GM12875 (cell line): ENCODE measurements at regions not wholly inside any gene's neighbourhood (a gene's known extent, or its start where the extent isn't known, plus 50 kb on each side); places are given as distances from the start of the nearest gene placed in this dataset.

Experiments
- H3K4me3 ChIP-seq: one replicate; pipeline ENCODE4 v1.5.1; 2011; ENCODE audit warnings: low read depth, low read length, control low read depth
- CTCF ChIP-seq: IDR thresholded peaks from 2 replicates; pipeline ENCODE4 v1.5.1; 2011; ENCODE audit warnings: low read depth, mild to moderate bottlenecking, control low read depth, inconsistent platforms, low read length, moderate library complexity, borderline replicate concordance; ENCODE audit not compliant: insufficient read depth

DNA sequence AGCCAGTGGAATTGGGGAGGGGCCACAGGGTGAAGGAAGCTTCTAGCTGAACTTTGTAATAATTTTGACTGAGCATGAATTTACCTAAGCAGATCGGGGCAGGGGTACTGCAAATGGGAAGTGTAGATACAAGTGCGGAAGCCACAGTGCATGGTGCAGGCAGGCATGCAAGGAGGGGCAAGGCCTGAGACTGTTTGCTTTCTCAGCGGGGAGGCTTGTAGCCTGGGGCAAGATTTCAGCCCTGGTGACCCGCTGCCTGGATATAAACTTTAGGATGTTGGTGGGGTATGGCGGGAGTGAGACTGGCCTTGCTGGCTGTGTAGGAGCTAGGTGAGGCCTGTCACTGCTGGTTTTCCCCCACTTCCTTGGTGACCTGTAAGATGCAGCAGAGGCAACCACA, 266.4 kb upstream of the PREP start:
- H3K4me3 ChIP-seq: no peak overlapping the region
- TF ChIP-seq CTCF: no peak

DNA sequence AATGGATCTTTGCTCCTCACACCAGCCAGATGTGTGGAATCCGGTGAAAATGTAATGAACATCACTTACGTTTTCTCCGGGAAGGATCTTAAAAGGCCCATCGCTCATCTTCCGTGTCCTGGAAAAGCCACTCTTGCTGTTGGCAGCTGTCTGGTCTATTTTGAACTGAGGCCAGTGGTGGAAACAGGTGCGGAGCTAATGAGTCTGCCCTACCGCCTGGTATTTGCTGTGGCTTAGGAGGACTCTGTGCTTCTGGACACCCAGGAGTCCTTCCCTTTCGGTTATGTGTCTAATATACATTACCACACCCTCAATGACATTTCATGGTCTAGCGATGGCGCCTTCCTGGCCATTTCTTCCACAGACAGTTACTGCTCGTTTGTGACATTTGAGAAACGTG, 264.2 kb upstream of the PREP start:
- TF ChIP-seq CTCF: no peak
- no peak overlapping the region for H3K4me3 ChIP-seq

GRCh38 chr6:105664931-105665330, 262.0 kb upstream of the PREP start:
- no peak for TF ChIP-seq CTCF

DNA sequence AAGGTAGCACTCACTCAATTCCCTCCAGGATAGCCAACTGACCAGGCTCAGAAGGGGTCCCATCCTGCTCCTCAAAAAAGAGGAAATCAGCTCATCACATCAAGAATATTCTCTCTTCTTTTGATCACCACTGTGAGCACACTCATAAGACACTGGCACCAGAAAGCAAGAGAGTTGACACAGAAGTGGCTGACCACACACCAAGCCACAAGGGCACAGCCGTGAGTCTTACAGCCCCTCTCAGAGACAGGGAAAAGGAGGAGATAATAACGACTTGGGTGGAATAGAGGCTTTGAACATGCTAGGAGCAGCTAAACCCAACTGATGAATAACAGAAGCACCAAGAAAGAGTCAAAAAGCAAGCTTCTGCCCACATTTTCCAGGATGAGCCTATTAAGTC, 249.1 kb upstream of the PREP start:
- no peak for TF ChIP-seq CTCF
- no peak overlapping the region for H3K4me3 ChIP-seq

More at GRCh38 chr6:105664931-105665330, 262.0 kb upstream of the PREP start:
- no peak overlapping the region for H3K4me3 ChIP-seq

GRCh38 chr6:105650347-105650746, 247.5 kb upstream of the PREP start:
- H3K4me3 ChIP-seq: no peak overlapping the region
- TF ChIP-seq CTCF: no peak

DNA sequence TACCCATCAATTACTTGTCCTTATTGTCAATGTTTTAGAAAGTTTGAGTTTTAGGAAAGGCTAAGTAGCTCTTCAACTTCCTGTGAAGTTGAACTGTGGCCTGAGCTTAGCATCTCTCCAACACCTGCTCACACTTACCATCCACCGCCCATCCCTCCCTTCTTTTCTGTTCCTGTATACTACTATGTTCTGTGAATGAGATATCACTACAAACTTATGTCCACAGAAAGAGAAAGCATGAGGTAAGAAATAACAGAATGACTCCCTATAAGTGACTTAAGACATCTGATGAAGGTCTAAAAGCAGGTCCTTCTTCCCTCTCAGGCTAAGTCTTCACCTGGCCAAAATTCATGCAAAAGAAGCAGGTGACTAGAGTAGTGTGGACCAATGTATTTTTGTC, 246.3 kb upstream of the PREP start:
- H3K4me3 ChIP-seq: no peak overlapping the region
- no peak for TF ChIP-seq CTCF

GRCh38 chr6:105648276-105648675, 245.4 kb upstream of the PREP start:
- H3K4me3 ChIP-seq: no peak overlapping the region
- TF ChIP-seq CTCF: no peak
